ENCODE measurements at regions not wholly inside any gene's neighbourhood (a gene's known extent, or its start where the extent isn't known, plus 50 kb on each side); places are given as distances from the start of the nearest gene placed in this dataset.
"Not testable (repeated sequence)": the region's sequence is repeated elsewhere in the genome, so short reads cannot be mapped to it uniquely, and the experiment has no call there.

GRCh38 chr3:95437409-95437808 lies 1374.5 kb downstream of the NSUN3 start:
- DNase-seq (ENCODE audit: low read depth in 4 of 4, low spot score in 1 of 4): no peak

DNA sequence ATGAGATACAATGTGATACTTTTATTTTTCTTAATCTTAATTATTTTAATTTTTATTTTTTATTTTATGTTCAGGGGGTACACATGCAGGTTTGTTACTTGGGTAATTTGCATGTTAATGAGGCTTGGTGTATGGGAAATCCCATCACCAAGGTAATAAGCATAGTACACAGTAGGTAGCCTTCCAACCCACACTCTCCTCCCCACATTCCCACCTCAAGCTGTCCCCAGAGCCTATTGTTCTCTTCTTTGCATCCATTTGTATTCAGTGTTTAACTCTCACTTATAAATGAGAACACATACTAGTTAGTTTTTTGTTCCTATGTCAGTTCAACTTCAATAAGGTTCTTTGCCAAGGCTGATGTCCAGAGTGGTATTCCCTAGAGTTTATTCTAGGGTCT lies 1375.4 kb downstream of the NSUN3 start:
- DNase-seq (ENCODE audit: low read depth in 4 of 4, low spot score in 1 of 4): no peak

DNA sequence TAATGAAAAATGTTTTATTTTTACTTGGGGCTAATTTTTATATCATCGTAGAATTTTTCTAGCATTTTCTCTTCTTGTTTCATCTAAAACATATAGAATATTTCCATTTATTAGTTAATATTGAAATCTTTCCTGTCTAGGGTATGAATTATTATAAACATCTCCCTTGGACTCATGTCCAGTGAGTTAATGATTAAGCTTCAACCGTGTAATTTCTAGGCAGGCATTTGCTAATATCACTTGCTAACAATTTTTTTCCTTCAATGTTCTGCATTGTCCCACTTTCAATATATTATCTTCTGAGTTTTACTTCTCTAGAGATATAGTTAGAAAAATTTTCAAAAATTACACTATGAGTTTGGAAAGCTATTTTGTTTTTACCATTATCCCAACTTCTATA lies 1371.6 kb upstream of the EPHA6 start:
- no peak for DNase-seq (ENCODE audit: low read depth in 4 of 4, low spot score in 1 of 4)

DNA sequence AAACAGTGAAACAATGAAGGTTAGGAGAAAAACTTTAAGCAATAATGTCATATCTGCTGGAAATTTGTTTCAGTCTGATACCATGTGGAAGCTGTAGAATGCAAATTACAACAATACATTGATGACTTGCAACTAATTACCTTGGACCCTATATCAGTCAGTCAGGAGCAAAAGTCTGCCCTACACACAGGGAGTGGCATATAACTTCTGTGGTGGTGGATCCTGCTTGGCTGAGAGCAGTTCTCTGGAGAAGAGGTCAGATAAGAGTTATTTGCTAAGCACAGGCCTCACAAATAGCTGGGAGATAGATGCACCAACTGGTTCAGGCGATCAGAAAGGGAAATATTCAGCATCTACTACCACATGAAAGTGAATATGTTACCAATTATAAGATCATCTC lies 1364.6 kb upstream of the EPHA6 start:
- no peak for DNase-seq (ENCODE audit: low read depth in 4 of 4, low spot score in 1 of 4)

DNA sequence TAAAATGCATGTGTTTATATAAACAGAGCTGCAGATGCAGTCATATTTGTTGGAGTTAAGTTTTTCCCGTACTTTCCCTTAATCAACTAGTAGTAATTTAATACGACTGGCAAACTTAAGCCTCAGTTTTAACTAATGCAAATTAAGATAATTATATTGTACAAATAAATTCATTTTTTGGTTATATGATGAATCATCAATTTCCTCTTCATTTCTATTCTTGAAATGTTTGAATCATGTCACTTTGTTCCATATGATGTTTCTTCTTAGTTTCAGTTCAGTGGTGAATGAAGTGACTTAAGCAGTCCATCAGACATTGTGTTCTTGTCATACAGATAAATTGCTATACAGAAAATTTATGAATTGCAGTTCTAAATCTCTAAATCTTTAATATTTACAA lies 1361.2 kb upstream of the EPHA6 start:
- no peak for DNase-seq (ENCODE audit: low read depth in 4 of 4, low spot score in 1 of 4)

DNA sequence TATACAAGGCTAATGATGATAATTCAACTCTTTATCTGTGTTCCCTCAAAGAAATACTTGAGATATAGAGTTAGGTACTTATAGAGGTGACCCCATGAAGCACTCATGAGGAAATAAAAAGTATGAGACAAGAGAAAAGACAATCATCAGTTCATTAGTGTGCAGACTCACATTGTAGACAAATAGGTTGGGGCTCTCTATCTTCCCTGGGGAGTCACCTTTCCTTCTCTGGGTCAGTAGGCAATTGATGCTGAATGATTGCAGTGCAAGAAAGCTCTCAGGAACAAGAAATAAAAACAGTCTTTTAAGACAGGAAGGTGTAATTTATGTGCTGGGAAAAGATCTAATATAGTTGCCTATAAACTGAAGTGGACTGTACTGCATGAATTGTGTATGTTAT lies 1357.6 kb upstream of the EPHA6 start:
- no peak for DNase-seq (ENCODE audit: low read depth in 4 of 4, low spot score in 1 of 4)

DNA sequence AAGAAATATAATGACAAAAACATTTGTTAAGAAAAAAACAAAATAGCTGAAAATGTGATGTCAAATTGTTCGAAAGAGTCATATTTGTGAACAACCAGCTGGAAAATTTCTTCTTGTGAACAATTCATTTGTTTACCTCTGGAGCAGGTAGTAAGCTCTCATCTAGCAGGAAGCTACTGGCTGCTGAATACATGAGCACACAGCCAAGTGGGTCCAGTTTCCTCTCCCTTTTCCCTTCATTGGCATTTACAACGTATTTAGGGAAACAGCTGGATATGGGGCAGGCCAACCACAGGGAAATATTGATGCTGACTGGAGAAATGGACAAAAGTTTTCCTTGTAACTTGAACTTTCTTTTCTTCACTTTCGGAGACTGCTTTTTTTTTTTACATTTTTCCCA lies 1354.7 kb upstream of the EPHA6 start:
- no peak for DNase-seq (ENCODE audit: low read depth in 4 of 4, low spot score in 1 of 4)

DNA sequence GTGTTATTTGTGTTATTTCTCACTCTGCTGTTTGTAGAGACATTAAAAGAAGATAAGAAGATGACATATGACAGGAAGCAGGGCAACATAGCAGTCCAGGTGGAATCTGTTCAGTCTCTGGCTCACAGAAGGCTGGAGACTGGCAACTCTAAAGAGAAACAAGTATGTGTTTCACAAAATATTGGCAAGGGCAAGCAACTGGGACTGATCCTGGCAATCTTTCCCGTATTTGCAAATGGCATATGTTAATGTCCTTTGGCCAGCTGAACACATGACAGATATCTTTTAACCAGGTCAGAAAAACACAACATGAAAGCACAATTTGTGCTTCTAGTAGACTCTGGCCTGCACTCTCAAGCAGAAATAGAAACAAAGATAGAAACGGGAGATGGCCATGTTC lies 1354.1 kb upstream of the EPHA6 start:
- no peak for DNase-seq (ENCODE audit: low read depth in 4 of 4, low spot score in 1 of 4)

DNA sequence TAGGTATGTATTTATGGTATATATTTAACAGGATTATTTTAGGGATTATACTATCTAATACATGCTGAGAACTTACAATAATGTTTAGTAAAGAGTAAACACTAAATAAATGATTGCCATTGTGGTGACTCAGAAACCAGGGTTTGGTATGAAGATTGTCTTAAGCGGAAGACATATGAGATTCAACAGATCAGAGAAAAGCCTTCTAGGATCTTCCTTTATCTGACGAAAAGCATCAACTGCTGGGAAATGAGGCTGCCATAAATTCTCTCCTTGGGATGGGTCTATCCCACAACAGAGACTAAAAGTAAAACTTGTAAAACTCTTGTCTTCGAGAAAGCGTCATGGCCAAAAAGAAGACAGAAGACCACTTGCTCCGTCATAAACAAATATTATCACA lies 1352.2 kb upstream of the EPHA6 start:
- DNase-seq (ENCODE audit: low read depth in 4 of 4, low spot score in 1 of 4): no peak

- no peak for DNase-seq (ENCODE audit: low read depth in 4 of 4, low spot score in 1 of 4)
These were observed 1350.0 kb upstream of the EPHA6 start for GRCh38 chr3:95464346-95464745.

GRCh38 chr3:95468331-95468730 lies 1346.1 kb upstream of the EPHA6 start:
- no peak for DNase-seq (ENCODE audit: low read depth in 4 of 4, low spot score in 1 of 4)

DNA sequence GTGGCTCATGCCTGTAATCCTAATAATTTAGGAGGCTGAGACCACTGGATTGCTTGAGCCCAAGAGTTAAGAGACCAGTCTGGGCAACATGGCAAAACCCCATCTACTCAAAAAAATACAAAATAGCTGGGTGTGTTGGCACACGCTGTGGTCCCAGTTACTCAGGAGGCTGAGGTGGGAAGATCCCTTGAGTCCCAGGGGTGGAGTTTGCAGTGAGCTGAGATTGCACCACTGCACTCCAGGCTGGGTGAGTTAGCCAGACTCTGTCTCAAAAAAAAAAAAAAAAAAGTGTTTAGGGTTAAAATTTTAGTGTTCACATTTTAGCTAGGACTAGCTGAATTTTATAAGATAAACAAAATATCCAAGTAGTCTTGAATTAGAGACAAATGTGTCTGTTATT lies 1340.1 kb upstream of the EPHA6 start:
- DNase-seq (ENCODE audit: low read depth in 4 of 4, low spot score in 1 of 4): no peak

DNA sequence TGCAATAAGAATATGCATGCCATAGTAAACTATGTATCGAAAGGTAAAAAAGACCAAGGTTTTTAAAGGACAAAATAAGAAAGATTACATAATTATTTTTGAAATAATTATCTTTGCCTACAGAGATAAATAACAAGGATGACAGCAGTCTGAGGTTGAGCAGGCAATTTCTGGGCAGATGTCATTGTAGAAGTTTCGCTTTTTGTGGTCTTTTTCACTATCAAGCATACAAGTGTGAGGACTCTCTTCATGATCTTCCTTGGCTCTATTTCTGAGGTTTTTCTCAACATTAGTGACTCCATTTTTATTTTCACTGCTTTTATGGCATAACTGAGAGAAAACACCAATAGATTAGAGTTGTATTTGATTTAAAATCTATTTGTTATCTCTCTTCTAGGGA lies 1337.9 kb upstream of the EPHA6 start:
- DNase-seq (ENCODE audit: low read depth in 4 of 4, low spot score in 1 of 4): no peak

GRCh38 chr3:95506174-95506573 lies 1308.2 kb upstream of the EPHA6 start:
- no peak for DNase-seq (ENCODE audit: low read depth in 4 of 4, low spot score in 1 of 4)

- no peak for DNase-seq (ENCODE audit: low read depth in 4 of 4, low spot score in 1 of 4)
These were observed 1306.3 kb upstream of the EPHA6 start for GRCh38 chr3:95508124-95508523.

GRCh38 chr3:95511828-95512227 lies 1302.6 kb upstream of the EPHA6 start:
- no peak for DNase-seq (ENCODE audit: low read depth in 4 of 4, low spot score in 1 of 4)

DNA sequence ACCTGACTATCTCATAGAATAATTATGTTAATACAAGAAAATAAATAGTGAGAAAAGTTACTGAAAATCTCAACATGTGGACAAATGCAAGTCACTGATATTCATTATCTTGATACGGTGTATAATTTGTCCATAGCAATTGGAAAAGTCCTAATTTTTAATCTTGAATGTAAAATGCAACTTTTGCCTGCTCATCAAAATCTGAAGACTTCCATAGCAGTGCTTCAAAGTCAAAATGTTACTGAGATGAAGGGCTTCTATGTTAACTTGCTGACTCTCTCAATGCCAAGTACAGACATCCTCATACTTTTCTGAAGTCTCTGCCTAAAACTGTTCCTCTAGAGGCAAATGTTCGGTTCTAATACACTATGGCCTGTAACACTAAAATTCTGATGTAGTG lies 1300.1 kb upstream of the EPHA6 start:
- no peak for DNase-seq (ENCODE audit: low read depth in 4 of 4, low spot score in 1 of 4)

DNA sequence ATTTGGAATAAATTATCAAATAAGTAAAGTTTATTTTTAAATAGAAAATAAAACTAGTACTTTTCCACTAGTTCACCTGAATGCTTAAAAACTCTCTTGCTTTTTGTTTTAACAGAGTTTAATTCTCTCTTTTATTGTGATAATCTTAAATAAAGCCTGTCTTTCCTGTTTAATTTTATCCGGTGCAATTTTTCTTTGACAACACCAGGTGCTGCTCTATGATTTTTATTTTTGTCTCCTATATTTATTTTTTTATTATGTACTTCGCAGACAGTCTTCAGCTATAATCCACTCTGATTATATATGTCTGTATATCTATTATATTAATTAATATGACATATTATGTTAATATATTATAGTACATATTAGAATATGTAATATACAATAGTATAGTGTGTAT lies 1293.0 kb upstream of the EPHA6 start:
- no peak for DNase-seq (ENCODE audit: low read depth in 4 of 4, low spot score in 1 of 4)

- DNase-seq (ENCODE audit: low read depth in 4 of 4, low spot score in 1 of 4): no peak
These were observed 1291.9 kb upstream of the EPHA6 start for GRCh38 chr3:95522449-95522848.

DNA sequence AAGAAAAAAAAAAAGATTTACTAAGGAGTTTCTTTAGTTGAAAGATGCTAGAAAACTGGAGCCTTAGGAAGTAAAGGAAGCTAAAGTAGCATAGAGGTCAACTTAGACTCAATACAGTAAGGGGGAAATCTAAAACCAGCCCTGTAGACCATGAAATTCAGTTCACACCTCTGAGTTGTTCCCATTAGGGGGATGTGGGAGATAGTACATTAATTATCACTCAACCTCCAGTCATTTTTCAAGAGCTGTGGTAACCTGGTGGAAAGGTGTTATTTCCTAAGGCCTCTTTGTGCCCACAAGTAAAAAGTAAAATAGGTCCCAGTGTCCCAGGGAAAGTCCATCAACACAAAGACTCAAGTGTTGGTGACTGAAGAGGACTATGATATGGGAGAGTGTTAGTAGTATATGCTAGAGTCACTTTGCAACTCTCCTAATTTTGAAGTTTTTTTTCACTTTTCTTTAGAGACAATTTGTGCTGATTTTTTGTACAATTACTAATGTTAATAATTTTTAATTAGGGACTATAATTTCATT lies 1274.4 kb upstream of the EPHA6 start:
- no peak for DNase-seq (ENCODE audit: low read depth in 4 of 4, low spot score in 1 of 4)

GRCh38 chr3:95565502-95565901 lies 1248.9 kb upstream of the EPHA6 start:
- DNase-seq (ENCODE audit: low read depth in 4 of 4, low spot score in 1 of 4): no peak

- DNase-seq (ENCODE audit: low read depth in 4 of 4, low spot score in 1 of 4): no peak
These were observed 1247.0 kb upstream of the EPHA6 start for GRCh38 chr3:95567346-95567745.

- no peak for DNase-seq (ENCODE audit: low read depth in 4 of 4, low spot score in 1 of 4)
These were observed 1227.6 kb upstream of the EPHA6 start for GRCh38 chr3:95586754-95587153.

GRCh38 chr3:95587641-95588040 lies 1226.8 kb upstream of the EPHA6 start:
- not testable (repeated sequence) for DNase-seq (ENCODE audit: low read depth in 4 of 4, low spot score in 1 of 4)

Data from stimulated activated CD4-positive, alpha-beta T cell treated with anti-CD3 and anti-CD28 coated beads, Interleukin-1b, Interleukin-23, amount 100 ng/mL, for 24 hours (primary cell).